Activated CD4-positive, alpha-beta T cell treated with anti-CD3 and anti-CD28 coated beads, Interleukin-2, amount 10 ng/mL, durations not matched to agents 7 days and 5 days (primary cell): ENCODE measurements at regions not wholly inside any gene's neighbourhood (a gene's known extent, or its start where the extent isn't known, plus 50 kb on each side); places are given as distances from the start of the nearest gene placed in this dataset.

Source experiments
- CTCF ChIA-PET: fragments of 350-600 bp; sonication (Branson Sonifier 250); formaldehyde crosslinking; loops from one replicate; lab custom pipeline; 2021; ENCODE audit warnings: antibody characterized with exemption; lab: Charles Lee
- POLR2A ChIA-PET: fragments of 350-600 bp; sonication (Branson Sonifier 250); formaldehyde crosslinking; loops from one replicate; lab custom pipeline; 2021; ENCODE audit warnings: antibody characterized with exemption; lab: Charles Lee
- DNase-seq: peaks from one replicate; pipeline ENCODE4 v3.0.0-alpha.2; 2020
- H3K27ac Mint-ChIP-seq: one replicate; pipeline ENCODE4 v1.8.0; 2021; ENCODE audit warnings: mild to moderate bottlenecking, moderate library complexity, mixed read lengths
- H3K27me3 Mint-ChIP-seq: one replicate; pipeline ENCODE4 v1.8.0; 2021; ENCODE audit warnings: mixed read lengths
- H3K36me3 Mint-ChIP-seq: one replicate; pipeline ENCODE4 v1.8.0; 2021; ENCODE audit warnings: low read depth, mixed read lengths
- H3K4me1 Mint-ChIP-seq: one replicate; pipeline ENCODE4 v1.8.0; 2021; ENCODE audit warnings: mixed read lengths
- H3K4me3 Mint-ChIP-seq: one replicate; pipeline ENCODE4 v1.8.0; 2021; ENCODE audit warnings: mild to moderate bottlenecking, moderate library complexity, mixed read lengths
- H3K9me3 Mint-ChIP-seq: one replicate; pipeline ENCODE4 v1.8.0; 2021; ENCODE audit warnings: mixed read lengths

- CTCF ChIA-PET: no interaction called here
Observed at GRCh38 chr13:84661718-84662117, 779.4 kb upstream of the SLITRK1 start.

GRCh38 chr13:84659359-84659661 lies 777.0 kb upstream of the SLITRK1 start:
- POLR2A ChIA-PET: no interaction called here
- Mint-ChIP-seq H3K27ac (no peak overlapping the region), H3K36me3 (no peaks in the 10 kb centered on the region), H3K4me3 (no peak overlapping the region), H3K4me1 (no peaks in the 10 kb centered on the region), H3K27me3 (no peaks in the 10 kb centered on the region), H3K9me3 (no peaks in the 10 kb centered on the region)
- CTCF ChIA-PET: no interaction called here
- DNase-seq: no peak

More at GRCh38 chr13:84661718-84662117, 779.4 kb upstream of the SLITRK1 start:
- DNase-seq: no peak
- Mint-ChIP-seq H3K36me3 (no peaks in the 10 kb centered on the region), H3K27me3 (no peaks in the 10 kb centered on the region), H3K4me1 (no peaks in the 10 kb centered on the region), H3K4me3 (no peak overlapping the region), H3K27ac (no peak overlapping the region), H3K9me3 (no peaks in the 10 kb centered on the region)
- POLR2A ChIA-PET: no interaction called here

- H3K4me1 Mint-ChIP-seq: no peaks in the 10 kb centered on the region
- no peaks in the 10 kb centered on the region for H3K27me3 Mint-ChIP-seq
- ChIA-PET CTCF (no interaction called here), POLR2A (no interaction called here)
- H3K36me3 Mint-ChIP-seq: no peaks in the 10 kb centered on the region
- H3K4me3 Mint-ChIP-seq: no peak overlapping the region
- H3K9me3 Mint-ChIP-seq: no peaks in the 10 kb centered on the region
- DNase-seq: no peak
- H3K27ac Mint-ChIP-seq: no peak overlapping the region
Observed at GRCh38 chr13:84658491-84659358, 776.5 kb upstream of the SLITRK1 start.

- Mint-ChIP-seq H3K9me3 (no peaks in the 10 kb centered on the region), H3K4me1 (no peaks in the 10 kb centered on the region), H3K36me3 (no peaks in the 10 kb centered on the region), H3K27me3 (no peaks in the 10 kb centered on the region), H3K27ac (no peak overlapping the region), H3K4me3 (no peak overlapping the region)
- CTCF ChIA-PET: no interaction called here
- DNase-seq: no peak
- POLR2A ChIA-PET: no interaction called here
Observed at GRCh38 chr13:84655677-84656076, 773.4 kb upstream of the SLITRK1 start.

GRCh38 chr13:84654654-84655275 lies 772.5 kb upstream of the SLITRK1 start:
- POLR2A ChIA-PET: no interaction called here
- H3K36me3 Mint-ChIP-seq: no peaks in the 10 kb centered on the region
- H3K9me3 Mint-ChIP-seq: no peaks in the 10 kb centered on the region
- DNase-seq: no peak
- H3K4me1 Mint-ChIP-seq: no peaks in the 10 kb centered on the region
- H3K27me3 Mint-ChIP-seq: no peaks in the 10 kb centered on the region
- H3K27ac Mint-ChIP-seq: no peak overlapping the region
- CTCF ChIA-PET: no interaction called here
- no peak overlapping the region for H3K4me3 Mint-ChIP-seq

- no peaks in the 10 kb centered on the region for H3K27me3 Mint-ChIP-seq
- CTCF ChIA-PET: no interaction called here
- no peak for DNase-seq
- POLR2A ChIA-PET: no interaction called here
- H3K4me3 Mint-ChIP-seq: no peak overlapping the region
- H3K4me1 Mint-ChIP-seq: no peaks in the 10 kb centered on the region
- H3K36me3 Mint-ChIP-seq: no peaks in the 10 kb centered on the region
- H3K27ac Mint-ChIP-seq: no peak overlapping the region
- no peaks in the 10 kb centered on the region for H3K9me3 Mint-ChIP-seq
Observed at GRCh38 chr13:84653915-84654534, 771.8 kb upstream of the SLITRK1 start.

GRCh38 chr13:84651705-84652104 lies 769.4 kb upstream of the SLITRK1 start:
- H3K9me3 Mint-ChIP-seq: no peaks in the 10 kb centered on the region
- no peak overlapping the region for H3K27ac Mint-ChIP-seq
- CTCF ChIA-PET: no interaction called here
- no peak for DNase-seq
- H3K27me3 Mint-ChIP-seq: no peaks in the 10 kb centered on the region
- H3K4me3 Mint-ChIP-seq: no peak overlapping the region
- no peaks in the 10 kb centered on the region for H3K4me1 Mint-ChIP-seq
- no peaks in the 10 kb centered on the region for H3K36me3 Mint-ChIP-seq
- POLR2A ChIA-PET: no interaction called here

GRCh38 chr13:84651288-84651687 lies 769.0 kb upstream of the SLITRK1 start:
- DNase-seq: no peak
- Mint-ChIP-seq H3K27me3 (no peaks in the 10 kb centered on the region), H3K27ac (no peak overlapping the region), H3K36me3 (no peaks in the 10 kb centered on the region), H3K9me3 (no peaks in the 10 kb centered on the region), H3K4me1 (no peaks in the 10 kb centered on the region), H3K4me3 (no peak overlapping the region)
- ChIA-PET POLR2A (no interaction called here), CTCF (no interaction called here)

- Mint-ChIP-seq H3K4me1 (no peaks in the 10 kb centered on the region), H3K27ac (no peak overlapping the region), H3K27me3 (no peaks in the 10 kb centered on the region), H3K4me3 (no peak overlapping the region), H3K9me3 (no peaks in the 10 kb centered on the region), H3K36me3 (no peaks in the 10 kb centered on the region)
- POLR2A ChIA-PET: no interaction called here
- no peak for DNase-seq
- CTCF ChIA-PET: no interaction called here
Observed at GRCh38 chr13:84649853-84650252, 767.6 kb upstream of the SLITRK1 start.

GRCh38 chr13:84648069-84648640 lies 765.9 kb upstream of the SLITRK1 start:
- CTCF ChIA-PET: no interaction called here
- no peak for DNase-seq
- no peaks in the 10 kb centered on the region for H3K9me3 Mint-ChIP-seq
- POLR2A ChIA-PET: no interaction called here
- no peak overlapping the region for H3K4me3 Mint-ChIP-seq
- no peaks in the 10 kb centered on the region for H3K4me1 Mint-ChIP-seq
- no peaks in the 10 kb centered on the region for H3K36me3 Mint-ChIP-seq
- H3K27me3 Mint-ChIP-seq: no peaks in the 10 kb centered on the region
- no peak overlapping the region for H3K27ac Mint-ChIP-seq

- no peaks in the 10 kb centered on the region for H3K4me1 Mint-ChIP-seq
- no peak overlapping the region for H3K4me3 Mint-ChIP-seq
- CTCF ChIA-PET: no interaction called here
- H3K9me3 Mint-ChIP-seq: no peaks in the 10 kb centered on the region
- H3K27me3 Mint-ChIP-seq: no peaks in the 10 kb centered on the region
- DNase-seq: no peak
- no peak overlapping the region for H3K27ac Mint-ChIP-seq
- no peaks in the 10 kb centered on the region for H3K36me3 Mint-ChIP-seq
- POLR2A ChIA-PET: no interaction called here
Observed at GRCh38 chr13:84646957-84647356, 764.7 kb upstream of the SLITRK1 start.

- POLR2A ChIA-PET: no interaction called here
- DNase-seq: no peak
- Mint-ChIP-seq H3K4me1 (no peaks in the 10 kb centered on the region), H3K4me3 (no peak overlapping the region), H3K27ac (no peak overlapping the region), H3K27me3 (no peaks in the 10 kb centered on the region), H3K36me3 (no peaks in the 10 kb centered on the region), H3K9me3 (no peaks in the 10 kb centered on the region)
- CTCF ChIA-PET: no interaction called here
Observed at GRCh38 chr13:84645196-84646012, 763.1 kb upstream of the SLITRK1 start.

GRCh38 chr13:84641491-84641890 lies 759.2 kb upstream of the SLITRK1 start:
- no peaks in the 10 kb centered on the region for H3K36me3 Mint-ChIP-seq
- ChIA-PET CTCF (no interaction called here), POLR2A (no interaction called here)
- no peaks in the 10 kb centered on the region for H3K27me3 Mint-ChIP-seq
- no peaks in the 10 kb centered on the region for H3K4me1 Mint-ChIP-seq
- no peak overlapping the region for H3K27ac Mint-ChIP-seq
- H3K9me3 Mint-ChIP-seq: no peaks in the 10 kb centered on the region
- H3K4me3 Mint-ChIP-seq: no peak overlapping the region
- no peak for DNase-seq
